GM23338 (cell line): ENCODE measurements at regions not wholly inside any gene's neighbourhood (a gene's known extent, or its start where the extent isn't known, plus 50 kb on each side); places are given as distances from the start of the nearest gene placed in this dataset.

Experiments
- ATAC-seq: fragments of 200-7000 bp; cut with Tn5 transposase; 3 replicates; pipeline ENCODE4 v1.9.1; 2020
- DNase-seq: peaks from one replicate; pipeline ENCODE4 v3.0.0-alpha.2; 2015; ENCODE audit warnings: low spot score
- H2AFZ ChIP-seq: fragments of 200-600 bp; sonication (generic); 2 replicates; pipeline ENCODE4 v1.8.0; 2016; ENCODE audit warnings: antibody characterized with exemption, mild to moderate bottlenecking, moderate library complexity
- H3F3A ChIP-seq: fragments of 200-600 bp; sonication (generic); replicated peaks from 2 replicates; pipeline ENCODE4 v1.8.0; 2017; ENCODE audit warnings: antibody characterized with exemption, mixed run types, low read depth
- H3K27ac ChIP-seq: fragments of 200-600 bp; sonication (generic); 2 replicates; pipeline ENCODE4 v1.6.1; 2016; ENCODE audit warnings: low read depth
- H3K27me3 ChIP-seq: fragments of 200-600 bp; sonication (generic); 2 replicates; pipeline ENCODE4 v1.8.0; 2016; ENCODE audit warnings: mild to moderate bottlenecking, mixed run types, moderate library complexity; ENCODE audit not compliant: insufficient read depth
- H3K36me3 ChIP-seq: fragments of 200-600 bp; sonication (generic); 2 replicates; pipeline ENCODE4 v1.8.0; 2016; ENCODE audit warnings: mild to moderate bottlenecking; ENCODE audit not compliant: insufficient read depth
- H3K4me1 ChIP-seq: fragments of 200-600 bp; sonication (generic); 2 replicates; pipeline ENCODE4 v1.8.0; 2016; ENCODE audit warnings: mild to moderate bottlenecking, moderate library complexity; ENCODE audit not compliant: insufficient read depth
- H3K4me2 ChIP-seq: fragments of 200-600 bp; sonication (generic); 2 replicates; pipeline ENCODE4 v1.7.1; 2017; ENCODE audit warnings: mixed run types
- H3K4me3 ChIP-seq: fragments of 200-600 bp; sonication (generic); 2 replicates; pipeline ENCODE4 v1.6.1; 2016; ENCODE audit warnings: mixed run types
- H3K79me2 ChIP-seq: fragments of 200-600 bp; sonication (generic); replicated peaks from 2 replicates; pipeline ENCODE4 v1.8.0; 2017; ENCODE audit warnings: mild to moderate bottlenecking; ENCODE audit not compliant: insufficient read depth
- H3K9me2 ChIP-seq: fragments of 200-600 bp; sonication (generic); 2 replicates; pipeline ENCODE4 v1.8.0; 2017; ENCODE audit not compliant: insufficient read depth
- H4K20me1 ChIP-seq: fragments of 200-600 bp; sonication (generic); replicated peaks from 2 replicates; pipeline ENCODE4 v1.8.0; 2017; ENCODE audit warnings: mild to moderate bottlenecking; ENCODE audit not compliant: insufficient read depth
- H3K27ac Mint-ChIP-seq: 2 replicates; pipeline ENCODE4 v1.8.0; 2020; ENCODE audit warnings: inconsistent platforms, mild to moderate bottlenecking, moderate library complexity, mixed read lengths
- H3K27me3 Mint-ChIP-seq: 3 replicates; pipeline ENCODE4 v1.8.0; 2022; ENCODE audit warnings: low read depth, mild to moderate bottlenecking, moderate library complexity, mixed read lengths, inconsistent platforms; ENCODE audit not compliant: insufficient read depth, poor library complexity
- H3K36me3 Mint-ChIP-seq: 3 replicates; pipeline ENCODE4 v1.8.0; 2021; ENCODE audit warnings: low read depth, mild to moderate bottlenecking, inconsistent platforms, moderate library complexity, mixed read lengths
- H3K4me1 Mint-ChIP-seq: 3 replicates; pipeline ENCODE4 v1.8.0; 2020; ENCODE audit warnings: mild to moderate bottlenecking, inconsistent platforms, mixed read lengths
- H3K4me3 Mint-ChIP-seq: 3 replicates; pipeline ENCODE4 v1.8.0; 2021; ENCODE audit warnings: moderate library complexity, mild to moderate bottlenecking, inconsistent platforms, mixed read lengths
- H3K9me3 Mint-ChIP-seq: 3 replicates; pipeline ENCODE4 v1.8.0; 2020; ENCODE audit warnings: moderate library complexity, mild to moderate bottlenecking, inconsistent platforms, mixed read lengths
- CREB1 ChIP-seq: fragments of 250-450 bp; sonication (Bioruptor Pico); IDR thresholded peaks from 2 replicates; pipeline ENCODE4 v1.5.0; 2020; ENCODE audit warnings: low read depth, mild to moderate bottlenecking, moderate library complexity
- EZH2 ChIP-seq: fragments of 200-600 bp; sonication (generic); IDR thresholded peaks from one replicate; pipeline ENCODE4 v1.8.0; 2017; ENCODE audit warnings: antibody characterized with exemption, mild to moderate bottlenecking, low read depth; ENCODE audit not compliant: unreplicated experiment
- EZH2phosphoT487 ChIP-seq: fragments of 200-600 bp; sonication (generic); IDR thresholded peaks from one replicate; pipeline ENCODE4 v1.8.1; 2018; ENCODE audit warnings: antibody characterized with exemption; ENCODE audit not compliant: unreplicated experiment
- JUNB ChIP-seq: IDR thresholded peaks from one replicate; pipeline ENCODE4 v1.6.1; 2016; ENCODE audit warnings: antibody characterized with exemption; ENCODE audit not compliant: unreplicated experiment
- NANOG ChIP-seq: IDR thresholded peaks from 2 replicates; pipeline ENCODE4 v1.6.1; 2016; ENCODE audit warnings: antibody characterized with exemption, borderline replicate concordance
- POLR2AphosphoS5 ChIP-seq: IDR thresholded peaks from 2 replicates; pipeline ENCODE4 v1.6.1; 2016; ENCODE audit warnings: antibody characterized with exemption, low read depth
- REST ChIP-seq: IDR thresholded peaks from one replicate; pipeline ENCODE4 v1.6.1; 2018; ENCODE audit warnings: antibody characterized with exemption; ENCODE audit not compliant: unreplicated experiment
- STAT1 ChIP-seq: IDR thresholded peaks from one replicate; pipeline ENCODE4 v1.6.1; 2016; ENCODE audit warnings: antibody characterized with exemption; ENCODE audit not compliant: unreplicated experiment
- ZNF114 ChIP-seq: fragments of 250-450 bp; sonication (Bioruptor Pico); IDR thresholded peaks from 2 replicates; pipeline ENCODE4 v1.5.0; 2020; ENCODE audit warnings: mild to moderate bottlenecking, moderate library complexity
- ZNF331 ChIP-seq: fragments of 250-450 bp; sonication (Bioruptor Pico); IDR thresholded peaks from 2 replicates; pipeline ENCODE4 v1.5.0; 2020; ENCODE audit warnings: low read depth, mild to moderate bottlenecking, moderate library complexity
- ZNF462 ChIP-seq: fragments of 250-450 bp; sonication (Bioruptor Pico); IDR thresholded peaks from 2 replicates; pipeline ENCODE4 v1.5.0; 2020; ENCODE audit warnings: mild to moderate bottlenecking, moderate library complexity
- TF ChIP-seq, protein P1 (sequence below): IDR thresholded peaks from 2 replicates; pipeline ENCODE4 v1.6.1; 2016; ENCODE audit warnings: antibody characterized with exemption
- TF ChIP-seq, protein P2 (sequence below), 2 experiments: fragments of 200-600 bp in 1 of 2; sonication (generic) in 1 of 2; conservative IDR thresholded peaks; 2 replicates each; pipeline versions ENCODE4 v1.5.1 to v1.6.1; 2016 to 2017; ENCODE audit warnings: antibody characterized with exemption in 2 of 2, low read depth in 2 of 2, mild to moderate bottlenecking in 2 of 2, moderate library complexity in 1 of 2

DNA sequence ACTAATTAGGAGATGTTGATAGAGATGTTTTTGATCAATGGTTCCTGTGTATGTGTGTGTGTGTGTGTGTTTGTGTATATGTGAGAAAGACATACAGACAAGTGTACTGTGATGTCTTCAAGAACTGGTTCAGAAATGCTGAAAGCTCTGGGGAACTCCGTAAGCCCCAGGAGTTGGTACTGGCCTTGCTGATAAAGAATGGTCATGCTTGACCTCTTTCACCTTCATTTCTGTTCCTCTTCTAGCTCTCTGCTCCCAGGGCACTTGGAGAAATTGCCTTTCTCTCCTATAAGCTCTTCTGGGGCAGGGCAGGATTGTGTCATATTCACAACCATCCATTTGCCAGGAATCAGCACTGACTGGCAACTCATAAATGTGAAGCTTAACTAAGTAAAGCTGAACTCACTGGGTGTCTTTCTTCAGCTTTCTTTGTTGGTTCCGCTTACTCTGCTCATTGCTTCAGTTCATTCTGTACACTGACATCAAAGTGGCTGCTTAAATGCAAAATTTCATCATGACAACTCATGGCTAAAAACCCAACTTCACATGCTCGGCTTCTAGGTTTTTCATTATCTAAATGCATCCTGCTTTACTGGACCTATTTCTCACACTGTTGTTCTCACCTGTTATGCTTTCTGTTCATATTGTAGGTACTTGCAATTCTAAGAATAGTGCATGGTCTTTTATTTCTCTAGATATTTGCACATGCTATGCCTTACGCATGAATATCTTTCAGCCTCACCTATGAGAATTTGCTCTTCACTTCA, 162.1 kb upstream of the LYSMD4 start:
- H3F3A ChIP-seq, result no peaks in the 10 kb centered on the region
- no peaks in the 10 kb centered on the region for H3K79me2 ChIP-seq
- no peak for ATAC-seq
- H3K27me3 ChIP-seq, result no peaks in the 10 kb centered on the region
- H3K4me1 ChIP-seq, result no peaks in the 10 kb centered on the region
- TF ChIP-seq CREB1 (CRISPR knock-in tag) (no peak), ZNF462 (CRISPR knock-in tag) (no peak), ZNF114 (no peak), NANOG (no peak), EZH2 (no peak), POLR2AphosphoS5 (no peak), REST (no peak), STAT1 (no peak), EZH2phosphoT487 (no peak), JUNB (no peak), ZNF331 (CRISPR knock-in tag) (no peak)
- TF ChIP-seq, protein P1, sequence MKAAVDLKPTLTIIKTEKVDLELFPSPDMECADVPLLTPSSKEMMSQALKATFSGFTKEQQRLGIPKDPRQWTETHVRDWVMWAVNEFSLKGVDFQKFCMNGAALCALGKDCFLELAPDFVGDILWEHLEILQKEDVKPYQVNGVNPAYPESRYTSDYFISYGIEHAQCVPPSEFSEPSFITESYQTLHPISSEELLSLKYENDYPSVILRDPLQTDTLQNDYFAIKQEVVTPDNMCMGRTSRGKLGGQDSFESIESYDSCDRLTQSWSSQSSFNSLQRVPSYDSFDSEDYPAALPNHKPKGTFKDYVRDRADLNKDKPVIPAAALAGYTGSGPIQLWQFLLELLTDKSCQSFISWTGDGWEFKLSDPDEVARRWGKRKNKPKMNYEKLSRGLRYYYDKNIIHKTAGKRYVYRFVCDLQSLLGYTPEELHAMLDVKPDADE, result no peak
- TF ChIP-seq, protein P2, sequence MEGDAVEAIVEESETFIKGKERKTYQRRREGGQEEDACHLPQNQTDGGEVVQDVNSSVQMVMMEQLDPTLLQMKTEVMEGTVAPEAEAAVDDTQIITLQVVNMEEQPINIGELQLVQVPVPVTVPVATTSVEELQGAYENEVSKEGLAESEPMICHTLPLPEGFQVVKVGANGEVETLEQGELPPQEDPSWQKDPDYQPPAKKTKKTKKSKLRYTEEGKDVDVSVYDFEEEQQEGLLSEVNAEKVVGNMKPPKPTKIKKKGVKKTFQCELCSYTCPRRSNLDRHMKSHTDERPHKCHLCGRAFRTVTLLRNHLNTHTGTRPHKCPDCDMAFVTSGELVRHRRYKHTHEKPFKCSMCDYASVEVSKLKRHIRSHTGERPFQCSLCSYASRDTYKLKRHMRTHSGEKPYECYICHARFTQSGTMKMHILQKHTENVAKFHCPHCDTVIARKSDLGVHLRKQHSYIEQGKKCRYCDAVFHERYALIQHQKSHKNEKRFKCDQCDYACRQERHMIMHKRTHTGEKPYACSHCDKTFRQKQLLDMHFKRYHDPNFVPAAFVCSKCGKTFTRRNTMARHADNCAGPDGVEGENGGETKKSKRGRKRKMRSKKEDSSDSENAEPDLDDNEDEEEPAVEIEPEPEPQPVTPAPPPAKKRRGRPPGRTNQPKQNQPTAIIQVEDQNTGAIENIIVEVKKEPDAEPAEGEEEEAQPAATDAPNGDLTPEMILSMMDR (conservative IDR thresholded peaks at IDR 0.05; ENCODE audit: low read depth in 2 of 2), result no peak
- H3K27me3 Mint-ChIP-seq, result no peaks in the 10 kb centered on the region
- no peak overlapping the region for H3K4me3 Mint-ChIP-seq
- H4K20me1 ChIP-seq, result no peaks in the 10 kb centered on the region
- DNase-seq, result no peak
- no peak overlapping the region for H2AFZ ChIP-seq
- H3K27ac ChIP-seq, result no peak overlapping the region
- H3K9me3 Mint-ChIP-seq, result no peaks in the 10 kb centered on the region
- H3K9me2 ChIP-seq, result peaks cover 2% of the 10 kb centered on the region; the same call in 1 of the 2 replicates
- no peaks in the 10 kb centered on the region for H3K36me3 ChIP-seq
- H3K4me1 Mint-ChIP-seq, result no peaks in the 10 kb centered on the region
- no peaks in the 10 kb centered on the region; the same call in 2 of the 3 replicates for H3K36me3 Mint-ChIP-seq
- no peak overlapping the region for H3K27ac Mint-ChIP-seq
- no peak overlapping the region for H3K4me3 ChIP-seq
- H3K4me2 ChIP-seq, result no peak overlapping the region
